Activated CD4-positive, alpha-beta T cell treated with anti-CD3 and anti-CD28 coated beads, Interleukin-2, amount 10 ng/mL, durations not matched to agents 7 days and 5 days (primary cell): ENCODE measurements at regions not wholly inside any gene's neighbourhood (a gene's known extent, or its start where the extent isn't known, plus 50 kb on each side); places are given as distances from the start of the nearest gene placed in this dataset.

Experiments used
- CTCF ChIA-PET: fragments of 350-600 bp; sonication (Branson Sonifier 250); formaldehyde crosslinking; loops from one replicate; lab custom pipeline; 2021; ENCODE audit warnings: antibody characterized with exemption; lab: Charles Lee
- POLR2A ChIA-PET: fragments of 350-600 bp; sonication (Branson Sonifier 250); formaldehyde crosslinking; loops from one replicate; lab custom pipeline; 2021; ENCODE audit warnings: antibody characterized with exemption; lab: Charles Lee
- DNase-seq: peaks from one replicate; pipeline ENCODE4 v3.0.0-alpha.2; 2020
- H3K27ac Mint-ChIP-seq: one replicate; pipeline ENCODE4 v1.8.0; 2021; ENCODE audit warnings: mild to moderate bottlenecking, moderate library complexity, mixed read lengths
- H3K27me3 Mint-ChIP-seq: one replicate; pipeline ENCODE4 v1.8.0; 2021; ENCODE audit warnings: mixed read lengths
- H3K36me3 Mint-ChIP-seq: one replicate; pipeline ENCODE4 v1.8.0; 2021; ENCODE audit warnings: low read depth, mixed read lengths
- H3K4me1 Mint-ChIP-seq: one replicate; pipeline ENCODE4 v1.8.0; 2021; ENCODE audit warnings: mixed read lengths
- H3K4me3 Mint-ChIP-seq: one replicate; pipeline ENCODE4 v1.8.0; 2021; ENCODE audit warnings: mild to moderate bottlenecking, moderate library complexity, mixed read lengths
- H3K9me3 Mint-ChIP-seq: one replicate; pipeline ENCODE4 v1.8.0; 2021; ENCODE audit warnings: mixed read lengths

DNA sequence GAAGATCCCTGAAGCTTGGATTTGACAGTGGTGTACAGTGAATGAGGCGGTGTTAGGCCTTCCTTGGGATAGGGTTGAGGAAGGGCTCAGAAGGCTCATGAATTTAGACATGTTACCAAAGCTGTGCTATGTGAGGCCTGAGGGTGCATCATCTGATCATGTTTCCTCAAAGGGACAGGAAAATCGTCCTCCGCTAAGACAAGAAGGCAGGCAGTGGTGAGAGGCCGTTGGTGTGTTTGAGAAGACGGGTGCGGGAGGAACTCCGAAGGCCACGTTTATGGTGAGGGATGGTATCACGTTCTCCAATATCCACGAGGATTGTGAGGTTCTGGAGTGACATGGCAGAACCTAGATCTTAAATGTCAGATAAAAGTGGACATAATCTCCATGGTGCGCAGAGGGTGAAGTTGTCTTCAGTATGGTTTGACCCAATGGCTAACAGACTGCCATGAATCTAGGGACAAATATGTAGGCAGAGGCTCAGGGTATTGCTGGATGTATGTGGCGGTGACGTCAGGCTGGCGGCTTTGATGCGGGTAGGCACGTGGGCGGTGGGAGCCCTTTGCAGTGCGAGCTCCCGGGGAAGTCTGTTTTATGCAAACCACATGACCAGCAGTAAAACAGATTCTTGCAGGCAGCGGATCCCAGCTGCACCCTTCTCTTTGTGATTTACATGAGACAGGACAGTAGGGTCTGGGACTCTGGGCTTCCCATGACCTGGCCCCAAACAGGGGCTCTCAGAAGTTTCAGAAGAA is 242.3 kb upstream of the B3GAT1 start:
- ChIA-PET POLR2A (no interaction called here), CTCF (no interaction called here)
- H3K36me3 Mint-ChIP-seq, result no peaks in the 10 kb centered on the region
- peaks cover 20% of the 10 kb centered on the region for H3K4me1 Mint-ChIP-seq
- peaks cover 7% of the 10 kb centered on the region for H3K9me3 Mint-ChIP-seq
- peak; percentile 35 for DNase-seq
- no peak overlapping the region for H3K27ac Mint-ChIP-seq
- H3K27me3 Mint-ChIP-seq, result peaks cover 29% of the 10 kb centered on the region
- H3K4me3 Mint-ChIP-seq, result no peak overlapping the region

DNA sequence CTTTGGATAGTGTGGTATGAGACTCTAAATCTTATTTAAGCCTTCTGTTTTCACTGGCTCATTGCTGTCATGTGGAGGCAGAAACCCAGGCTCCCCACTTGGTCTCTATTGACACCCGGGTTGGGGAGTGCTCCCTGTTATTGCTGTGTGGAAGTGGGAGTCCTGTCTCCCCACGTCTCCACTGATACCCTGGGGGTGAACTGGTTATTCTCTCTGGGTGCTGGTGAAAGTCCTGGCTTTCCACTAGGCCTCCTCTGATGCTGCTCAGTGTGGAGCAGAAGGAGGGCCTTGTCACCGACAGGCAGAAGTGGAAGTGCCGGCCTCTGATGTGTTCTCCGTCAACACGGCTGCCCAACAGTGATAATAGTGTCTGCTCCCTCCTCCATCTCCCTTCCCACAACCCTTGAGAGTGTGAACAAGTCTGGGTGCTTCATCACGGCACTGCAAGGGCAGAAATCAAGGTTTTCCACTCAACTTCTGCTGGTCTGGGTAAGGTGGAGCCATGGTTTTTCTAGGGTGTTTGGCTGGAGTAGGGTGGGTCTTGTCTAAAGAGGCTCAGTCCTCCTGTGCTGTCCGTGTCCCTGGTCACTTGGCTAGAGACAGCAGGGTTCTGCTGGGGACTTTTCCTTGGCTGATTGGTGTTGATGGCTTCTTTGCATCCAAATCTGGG is 240.7 kb upstream of the B3GAT1 start:
- Mint-ChIP-seq H3K36me3 (no peaks in the 10 kb centered on the region), H3K27me3 (peaks cover 30% of the 10 kb centered on the region), H3K27ac (peak overlapping the region; percentile 31), H3K4me1 (peaks cover 20% of the 10 kb centered on the region), H3K9me3 (peaks cover 7% of the 10 kb centered on the region), H3K4me3 (no peak overlapping the region)
- CTCF ChIA-PET, result no interaction called here
- POLR2A ChIA-PET, result no interaction called here
- no peak for DNase-seq

DNA sequence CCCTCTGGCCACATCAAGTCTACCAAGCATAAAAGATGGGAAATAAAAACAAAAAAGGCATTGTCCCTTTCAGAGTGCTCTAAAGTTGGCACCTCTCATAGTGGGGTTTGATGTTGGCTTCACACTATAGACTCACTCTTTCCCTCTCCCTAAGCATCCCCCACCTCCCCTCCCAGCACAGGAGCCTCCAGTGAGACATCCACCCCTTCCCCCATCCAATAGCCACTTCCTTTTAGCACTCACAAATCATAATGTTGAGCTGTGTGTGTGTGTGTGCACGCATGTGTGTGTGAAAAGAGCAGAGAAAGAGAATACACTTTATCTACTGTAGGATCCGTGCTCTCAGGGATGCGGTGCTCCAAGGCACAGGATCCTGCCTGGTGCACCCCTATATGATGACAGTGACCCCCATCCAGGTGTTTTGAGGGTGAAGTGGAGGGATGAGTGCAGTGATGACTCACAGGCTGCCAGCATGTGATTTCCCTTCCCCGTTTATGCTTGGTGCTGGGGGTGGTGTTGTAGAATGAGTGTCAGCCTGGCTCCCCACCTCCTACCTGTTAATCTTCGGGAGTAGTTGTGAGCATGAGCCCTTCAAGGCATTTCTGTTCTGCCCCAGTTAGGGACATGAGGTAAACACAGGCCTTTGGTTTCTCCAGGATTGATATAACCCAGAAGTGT is 235.2 kb upstream of the B3GAT1 start:
- Mint-ChIP-seq H3K4me1 (peaks cover 6% of the 10 kb centered on the region), H3K27ac (no peak overlapping the region), H3K9me3 (no peaks in the 10 kb centered on the region), H3K27me3 (peaks cover 25% of the 10 kb centered on the region), H3K36me3 (no peaks in the 10 kb centered on the region), H3K4me3 (no peak overlapping the region)
- CTCF ChIA-PET, result no interaction called here
- POLR2A ChIA-PET, result no interaction called here
- DNase-seq, result no peak

DNA sequence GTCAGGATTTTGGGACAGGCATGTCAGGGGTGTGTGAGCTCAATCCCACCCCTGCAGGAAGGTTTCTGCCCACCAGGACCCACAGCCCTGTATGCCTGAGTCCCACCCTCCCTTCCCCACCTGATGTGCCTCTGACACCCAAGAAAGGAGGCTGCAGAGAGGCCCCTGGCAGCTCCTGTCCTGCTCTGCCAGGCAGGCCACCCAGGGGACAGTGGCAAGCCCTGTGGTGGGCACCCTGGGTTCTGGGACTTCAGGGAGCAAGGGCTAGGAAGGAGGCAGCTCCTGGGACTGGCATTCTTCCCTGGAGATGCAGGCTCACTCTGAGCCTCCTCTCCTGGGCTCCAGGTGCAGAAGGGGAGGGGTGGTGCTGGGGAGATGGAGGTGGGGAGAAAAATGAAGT is 234.5 kb upstream of the B3GAT1 start:
- POLR2A ChIA-PET, result no interaction called here
- no peaks in the 10 kb centered on the region for H3K36me3 Mint-ChIP-seq
- peaks cover 24% of the 10 kb centered on the region for H3K27me3 Mint-ChIP-seq
- no peak overlapping the region for H3K27ac Mint-ChIP-seq
- peaks cover 6% of the 10 kb centered on the region for H3K4me1 Mint-ChIP-seq
- DNase-seq, result no peak
- CTCF ChIA-PET, result interaction anchor here (1.2 kb wide), 1 partner anchor 13 kb away, joined by 4 read pairs; no protein-coding TSS in a partner anchor
- no peaks in the 10 kb centered on the region for H3K9me3 Mint-ChIP-seq
- no peak overlapping the region for H3K4me3 Mint-ChIP-seq

DNA sequence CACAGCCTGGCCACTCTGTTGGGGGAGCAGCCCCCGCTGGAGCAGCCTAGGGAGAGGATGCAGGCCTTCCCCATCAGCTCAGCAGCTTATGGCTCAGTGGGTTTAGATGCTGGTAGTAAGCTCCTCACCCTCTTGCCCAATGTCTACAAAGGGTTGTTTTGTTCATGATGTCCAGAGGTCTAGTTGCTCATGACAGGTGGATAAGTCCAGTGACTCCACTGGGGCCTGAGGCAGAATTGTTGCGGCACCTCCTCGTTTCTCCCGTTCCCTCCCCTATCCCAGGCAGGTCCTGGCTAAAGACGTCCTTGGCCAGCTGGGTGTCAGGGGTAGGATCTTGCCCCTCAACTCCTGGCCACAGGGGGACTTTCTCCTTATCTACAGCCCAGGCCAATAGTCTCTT is 233.5 kb upstream of the B3GAT1 start:
- no peaks in the 10 kb centered on the region for H3K9me3 Mint-ChIP-seq
- peaks cover 18% of the 10 kb centered on the region for H3K27me3 Mint-ChIP-seq
- no peak overlapping the region for H3K4me3 Mint-ChIP-seq
- H3K27ac Mint-ChIP-seq, result no peak overlapping the region
- DNase-seq, result no peak
- ChIA-PET POLR2A (no interaction called here), CTCF (interaction anchor here (1.2 kb wide), 1 partner anchor 14 kb away, joined by 4 read pairs; no protein-coding TSS in a partner anchor)
- H3K4me1 Mint-ChIP-seq, result peaks cover 6% of the 10 kb centered on the region
- H3K36me3 Mint-ChIP-seq, result no peaks in the 10 kb centered on the region

DNA sequence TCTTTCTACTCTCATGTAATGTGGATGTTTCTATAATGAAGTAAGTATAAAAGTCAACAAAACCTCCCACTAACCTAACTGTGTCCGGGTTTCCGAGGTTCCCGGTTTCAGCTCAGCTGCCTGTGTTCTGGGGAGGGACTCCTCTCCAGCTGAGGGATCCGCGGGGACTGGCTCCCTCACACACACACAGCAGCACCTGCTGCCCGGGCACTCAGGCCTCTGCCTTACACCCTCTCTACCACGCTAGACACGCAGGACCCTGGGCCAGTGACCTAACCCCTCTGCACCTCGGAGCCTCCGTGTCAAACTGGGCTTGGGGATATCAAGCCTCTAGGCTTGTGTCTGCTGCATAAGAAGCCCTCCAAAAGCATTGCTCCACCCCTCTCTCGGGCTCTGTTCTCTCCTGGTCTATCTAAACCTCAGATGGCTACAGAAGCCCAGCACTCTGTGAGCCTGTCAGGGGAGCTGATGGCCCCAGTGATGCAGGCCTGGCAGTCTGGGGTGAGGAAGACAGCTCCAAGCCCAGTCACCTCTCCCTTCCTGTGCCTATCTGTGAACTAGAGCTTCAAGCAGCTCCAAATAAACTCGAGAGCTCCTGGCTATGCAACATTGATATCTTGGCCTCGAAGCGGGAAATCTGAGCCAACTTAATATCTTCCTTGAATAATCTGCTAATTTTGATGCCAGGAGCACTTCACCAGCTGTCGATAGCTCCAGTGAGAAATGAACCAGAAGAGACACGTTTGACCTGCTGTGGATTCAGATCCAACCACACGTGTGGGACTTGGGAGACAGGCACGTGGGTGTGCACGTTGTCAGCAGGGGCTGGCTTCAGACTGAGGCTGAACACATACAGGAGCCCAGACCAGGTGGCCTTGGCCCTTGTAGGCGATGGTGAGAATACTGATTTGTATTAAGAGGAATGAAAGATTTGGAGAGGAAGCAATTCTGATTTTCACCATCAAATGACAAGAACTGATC is 232.7 kb upstream of the B3GAT1 start:
- CTCF ChIA-PET, result no interaction called here
- Mint-ChIP-seq H3K9me3 (no peaks in the 10 kb centered on the region), H3K27ac (no peak overlapping the region), H3K36me3 (no peaks in the 10 kb centered on the region), H3K27me3 (peaks cover 12% of the 10 kb centered on the region), H3K4me3 (no peak overlapping the region), H3K4me1 (peaks cover 2% of the 10 kb centered on the region)
- no peak for DNase-seq
- POLR2A ChIA-PET, result no interaction called here

DNA sequence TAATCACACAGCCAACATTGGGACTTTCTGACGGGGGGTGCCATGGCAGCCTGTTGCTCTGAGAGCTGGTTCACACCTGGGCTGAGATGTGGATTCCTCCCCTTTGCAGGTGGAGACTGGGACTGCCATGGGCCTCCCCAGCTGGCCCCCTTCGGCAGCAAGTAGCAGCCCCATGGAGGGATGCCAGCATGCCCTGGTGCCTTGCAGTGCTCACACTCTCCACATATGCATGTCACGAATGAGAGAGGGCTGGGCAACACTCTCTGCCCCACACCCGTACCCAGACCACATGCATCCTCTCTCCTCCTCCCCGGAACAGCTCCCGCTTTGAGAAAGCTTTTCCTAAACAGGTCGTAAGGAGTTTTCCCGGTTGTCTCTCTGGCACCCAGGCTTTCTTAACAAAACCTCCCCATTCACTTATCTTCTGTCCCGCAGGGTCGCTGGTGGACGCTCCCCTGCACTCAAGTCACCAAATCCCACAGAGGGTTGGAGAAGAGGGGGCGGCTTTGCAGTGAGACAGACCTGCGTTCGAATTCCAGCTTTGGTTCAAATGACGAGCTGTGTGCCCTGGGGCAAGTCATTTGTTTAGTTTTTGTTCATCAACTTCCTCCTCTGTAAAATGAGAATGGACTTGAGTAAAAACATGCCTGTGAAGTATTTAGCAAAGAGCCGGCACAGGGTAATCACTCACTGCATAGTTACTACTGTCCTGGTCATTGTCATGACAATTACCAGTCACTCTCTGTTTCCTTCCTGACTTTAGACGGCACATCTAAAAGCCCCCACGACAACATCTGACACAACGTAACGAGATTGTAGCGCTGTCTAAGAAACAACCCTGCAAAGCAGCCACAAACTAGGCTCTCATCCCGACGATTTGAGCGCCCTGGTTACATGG is 231.3 kb upstream of the B3GAT1 start:
- ChIA-PET POLR2A (no interaction called here), CTCF (no interaction called here)
- Mint-ChIP-seq H3K9me3 (no peaks in the 10 kb centered on the region), H3K27ac (no peak overlapping the region), H3K36me3 (no peaks in the 10 kb centered on the region), H3K4me1 (no peaks in the 10 kb centered on the region), H3K27me3 (peaks cover 8% of the 10 kb centered on the region), H3K4me3 (no peak overlapping the region)
- DNase-seq, result no peak

DNA sequence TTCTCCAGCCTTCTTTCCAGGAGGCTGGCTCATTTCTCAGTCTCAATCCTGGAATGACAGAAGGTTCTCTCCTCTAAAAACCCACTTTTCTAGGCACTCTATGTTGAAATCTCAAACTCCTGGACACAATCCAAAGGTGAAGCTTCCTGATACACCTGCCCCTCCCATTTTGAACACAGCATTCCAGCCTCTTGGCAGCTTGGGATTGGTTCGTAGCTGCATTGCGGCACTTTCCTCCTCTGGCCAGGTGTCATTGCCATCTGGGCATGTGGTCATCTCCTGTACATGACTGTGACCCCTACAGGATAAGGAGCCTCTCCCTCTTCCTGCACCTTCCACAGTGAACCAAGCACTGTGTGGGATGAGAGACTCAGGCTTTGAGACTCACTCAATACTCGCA is 230.2 kb upstream of the B3GAT1 start:
- Mint-ChIP-seq H3K9me3 (no peaks in the 10 kb centered on the region), H3K27me3 (peaks cover 9% of the 10 kb centered on the region), H3K27ac (no peak overlapping the region), H3K4me3 (no peak overlapping the region), H3K4me1 (no peaks in the 10 kb centered on the region), H3K36me3 (no peaks in the 10 kb centered on the region)
- ChIA-PET POLR2A (no interaction called here), CTCF (no interaction called here)
- no peak for DNase-seq

DNA sequence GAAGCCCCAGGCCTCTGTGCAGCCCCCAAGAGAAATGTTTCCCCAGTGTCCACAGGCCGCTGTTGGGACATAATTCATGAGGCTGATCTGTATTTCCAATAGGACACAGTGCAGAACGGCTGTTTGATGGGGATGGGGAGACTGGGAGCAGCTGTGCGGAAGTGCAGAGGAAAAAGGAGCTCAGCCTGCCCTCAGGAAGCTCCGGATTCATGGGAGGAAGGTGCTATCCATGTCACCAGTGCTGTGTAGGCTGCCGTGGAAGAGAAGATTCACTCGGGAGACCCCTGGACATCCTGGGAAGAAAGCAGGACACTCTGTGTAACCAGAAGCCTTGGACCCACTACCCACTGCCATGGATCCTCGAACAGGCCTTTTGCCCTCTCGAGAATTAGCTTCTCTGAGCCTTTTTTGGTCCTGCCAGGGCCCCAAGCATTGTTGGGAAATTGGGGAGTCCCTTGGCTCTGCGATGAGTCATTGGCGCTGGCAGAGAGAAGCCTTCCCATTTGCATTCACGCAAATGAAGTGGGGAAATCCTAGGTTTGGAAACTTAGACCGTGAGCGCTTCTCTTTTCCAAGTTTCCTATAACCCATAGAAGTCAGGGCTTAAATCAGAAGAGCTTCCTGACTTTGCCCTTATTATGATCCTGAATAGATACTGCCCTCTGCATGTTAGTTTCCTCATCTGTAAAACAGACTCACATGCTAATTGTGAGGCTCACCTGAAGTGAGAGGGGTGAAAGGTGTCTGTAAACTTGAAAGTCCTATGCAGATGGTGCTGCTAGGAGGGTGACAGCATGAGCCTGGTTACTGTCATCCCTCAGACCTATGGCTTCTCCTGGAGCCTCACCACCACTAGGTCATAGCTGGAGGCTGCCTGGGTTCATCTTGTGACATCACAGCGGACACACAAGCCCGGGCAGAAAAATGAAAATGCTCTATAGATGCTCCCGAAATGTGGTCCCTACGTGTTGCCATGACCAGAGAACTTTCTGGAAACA is 229.2 kb upstream of the B3GAT1 start:
- DNase-seq, result no peak
- H3K4me3 Mint-ChIP-seq, result no peak overlapping the region
- ChIA-PET POLR2A (no interaction called here), CTCF (no interaction called here)
- no peaks in the 10 kb centered on the region for H3K4me1 Mint-ChIP-seq
- H3K27ac Mint-ChIP-seq, result no peak overlapping the region
- H3K9me3 Mint-ChIP-seq, result no peaks in the 10 kb centered on the region
- H3K27me3 Mint-ChIP-seq, result peaks cover 4% of the 10 kb centered on the region
- H3K36me3 Mint-ChIP-seq, result no peaks in the 10 kb centered on the region

DNA sequence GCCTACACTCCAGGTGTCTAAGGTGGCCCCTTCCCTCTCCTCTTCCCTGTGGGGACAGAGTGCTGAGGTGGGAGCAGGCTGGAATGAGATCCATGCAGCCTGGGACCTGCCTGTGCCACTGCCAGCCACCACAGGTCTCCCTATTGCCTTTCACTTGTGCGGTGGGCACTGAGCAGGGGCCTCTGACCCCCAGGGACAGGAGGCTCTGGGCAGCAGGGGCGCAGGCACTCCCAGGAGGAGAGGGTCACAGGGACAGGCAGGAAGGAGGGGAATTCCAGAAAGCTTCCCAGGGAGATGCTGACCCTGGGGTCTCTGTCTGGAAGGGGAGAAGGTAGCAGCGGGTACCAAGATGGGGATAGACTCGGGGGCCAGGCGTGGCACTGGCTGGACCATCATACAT is 228.5 kb upstream of the B3GAT1 start:
- Mint-ChIP-seq H3K4me3 (no peak overlapping the region), H3K36me3 (no peaks in the 10 kb centered on the region), H3K27ac (no peak overlapping the region), H3K9me3 (no peaks in the 10 kb centered on the region), H3K4me1 (no peaks in the 10 kb centered on the region), H3K27me3 (peaks cover 4% of the 10 kb centered on the region)
- no peak for DNase-seq
- CTCF ChIA-PET, result no interaction called here
- POLR2A ChIA-PET, result no interaction called here
